NCI-H2227 (cell line): ENCODE measurements at regions not wholly inside any gene's neighbourhood (a gene's known extent, or its start where the extent isn't known, plus 50 kb on each side); places are given as distances from the start of the nearest gene placed in this dataset.

Experiments
- DNase-seq: peaks from one replicate; lab custom pipeline; 2025; ENCODE audit not compliant: unreplicated experiment; lab: John Stamatoyannopoulos, UW

DNA sequence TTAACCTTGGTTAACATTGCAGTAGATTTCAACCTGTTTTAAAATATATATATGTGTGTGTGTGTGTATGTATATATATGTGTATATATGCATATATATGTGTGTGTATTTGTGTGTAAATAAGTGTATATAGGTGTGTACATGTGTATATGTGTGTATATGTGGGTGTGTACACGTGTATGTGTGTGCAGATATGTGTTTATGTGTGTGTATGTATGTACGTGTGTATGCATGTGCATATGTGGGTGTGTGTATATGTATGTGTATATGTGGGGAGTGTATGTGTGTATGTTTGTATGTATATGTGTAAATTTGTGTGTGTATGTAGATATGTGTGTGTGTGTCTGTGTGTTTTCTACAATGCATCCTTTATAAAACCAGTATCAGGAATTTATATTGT lies 205.5 kb upstream of the FOXF1 start:
- no peak for DNase-seq

DNA sequence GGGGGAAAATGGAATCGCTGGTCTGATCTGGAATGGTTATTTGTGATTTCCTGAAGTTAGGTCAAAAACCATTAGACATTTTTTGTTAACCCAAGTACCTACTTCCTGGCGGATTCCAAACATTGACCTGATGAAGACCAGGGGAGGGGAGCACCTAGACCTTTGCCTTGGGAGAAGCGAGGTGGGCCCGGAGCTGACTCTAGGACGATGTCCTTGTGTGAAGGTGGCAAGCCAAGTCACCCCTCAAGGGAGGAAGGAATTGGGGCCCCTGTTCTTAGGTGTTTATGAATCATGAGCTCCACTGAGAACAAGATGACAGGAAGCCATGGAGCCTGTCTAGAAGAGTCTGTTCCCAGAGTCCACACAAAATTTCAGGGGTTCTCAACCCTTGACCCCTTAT lies 204.9 kb upstream of the FOXF1 start:
- no peak for DNase-seq

DNA sequence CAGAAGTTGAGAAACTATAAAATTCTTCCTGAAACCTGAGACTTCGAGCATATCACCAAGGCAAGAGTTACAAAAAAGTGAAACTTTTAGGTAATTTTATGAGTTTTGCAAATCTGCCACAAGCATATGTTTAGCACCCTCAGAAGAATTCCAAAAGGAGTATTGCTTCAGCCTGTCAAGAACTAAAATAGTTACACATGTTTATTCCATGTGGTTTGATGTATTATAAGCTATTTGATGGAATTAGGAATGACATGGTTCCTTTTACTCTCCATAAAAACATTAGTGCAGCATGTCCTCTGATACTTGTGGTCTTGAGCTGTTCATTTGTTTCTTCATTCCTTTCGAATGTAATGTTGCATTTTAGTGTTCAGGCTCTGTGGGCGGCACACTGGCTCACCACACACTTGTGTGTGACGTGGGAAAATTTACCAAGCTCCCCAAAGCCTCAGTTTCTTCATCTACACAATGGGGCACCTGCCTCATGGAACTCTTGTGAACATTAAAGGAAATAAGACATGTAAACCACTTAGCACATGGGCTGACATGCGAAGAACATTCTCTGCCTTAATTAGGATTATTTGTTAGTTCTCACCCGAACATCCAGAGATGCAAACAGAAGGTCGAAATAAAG lies 204.2 kb upstream of the FOXF1 start:
- no peak for DNase-seq

DNA sequence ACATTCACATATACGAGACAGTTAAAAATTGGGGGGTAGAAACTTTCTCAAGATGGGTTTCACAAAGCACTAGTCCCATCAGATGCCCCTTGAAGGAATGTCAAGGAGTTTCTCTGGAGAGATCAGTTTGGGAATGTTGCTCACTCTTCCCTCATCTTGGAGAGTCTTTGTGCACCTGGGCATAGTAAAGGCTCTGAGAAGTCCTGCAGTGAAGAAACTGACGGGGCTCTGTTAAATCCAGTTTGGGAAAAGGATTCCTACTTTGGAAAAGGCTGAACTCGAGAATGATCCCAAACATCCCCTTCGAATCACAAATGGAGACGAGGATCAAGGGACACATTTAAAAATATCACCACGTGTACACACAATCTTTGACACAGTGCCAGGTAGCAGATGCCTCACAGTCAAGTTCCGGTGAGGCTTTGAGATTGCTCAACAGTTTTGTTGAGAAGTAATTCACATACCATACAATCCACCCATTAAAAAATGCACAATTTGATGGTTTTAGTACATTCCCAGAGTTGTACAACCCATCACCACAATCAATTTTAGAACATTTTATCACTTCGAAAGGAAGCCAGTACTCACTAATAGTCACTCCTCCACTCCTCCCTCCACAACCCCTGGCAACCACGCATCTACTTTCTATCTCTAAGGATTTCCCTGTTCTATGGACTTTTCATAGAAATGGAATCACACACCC lies 203.4 kb upstream of the FOXF1 start:
- DNase-seq = no peak

DNA sequence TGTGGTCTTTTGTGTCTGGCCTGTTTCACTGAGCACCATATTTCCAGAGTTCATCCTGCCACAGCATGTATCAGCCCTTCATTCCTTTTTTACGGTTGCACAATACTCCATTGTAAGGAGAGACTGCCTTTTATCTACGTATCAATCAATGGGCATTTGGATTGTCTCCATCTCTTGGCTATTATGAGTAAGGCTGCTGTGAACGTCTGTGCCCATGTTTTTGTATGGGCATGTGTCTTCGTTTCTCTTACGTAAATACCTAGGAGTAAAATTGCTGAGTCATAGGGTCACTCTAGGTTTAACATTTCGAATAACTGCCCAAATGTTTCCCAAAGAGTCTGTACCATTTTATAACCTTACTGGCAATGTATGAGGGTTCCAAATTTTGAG lies 202.8 kb upstream of the FOXF1 start:
- no peak for DNase-seq

DNA sequence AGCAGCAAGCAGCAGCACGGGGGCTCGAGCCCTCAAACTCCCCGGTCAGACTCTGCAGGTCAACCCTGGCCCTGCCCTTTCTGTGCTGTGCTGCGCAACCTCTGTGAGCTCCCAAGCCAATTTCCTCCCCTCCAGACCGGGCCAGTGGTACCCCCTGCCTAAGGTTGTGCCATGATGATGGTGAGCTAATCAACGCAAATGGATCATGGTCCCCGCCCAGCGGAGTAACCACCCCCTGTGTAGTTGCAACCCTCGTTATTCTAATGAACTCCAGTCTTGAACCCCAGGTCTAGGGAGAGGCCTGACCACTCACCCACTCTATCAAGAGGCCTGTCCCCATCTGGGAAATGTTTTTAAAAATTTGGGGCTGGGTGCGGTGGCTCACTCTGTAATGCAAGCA lies 201.8 kb upstream of the FOXF1 start:
- DNase-seq = no peak

DNA sequence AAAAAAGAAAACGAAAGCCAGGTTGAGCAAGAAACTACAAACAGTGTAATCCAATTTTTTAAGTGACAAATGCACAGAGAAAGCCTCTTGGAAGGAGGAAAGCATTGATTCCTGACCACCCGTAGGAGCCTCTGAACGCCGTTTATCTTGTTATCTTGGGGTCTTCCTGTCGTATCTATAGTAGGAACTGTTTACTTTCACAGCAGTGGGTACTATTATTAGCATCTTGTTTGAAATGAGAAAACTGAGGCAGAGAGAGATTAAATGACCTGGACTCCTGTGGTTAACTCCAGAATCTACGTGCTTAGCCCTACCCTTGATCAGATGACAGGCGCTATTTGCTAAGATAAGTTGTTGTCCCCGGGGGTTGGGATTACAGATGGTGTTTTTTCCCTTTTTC lies 196.7 kb upstream of the FOXF1 start:
- no peak for DNase-seq

DNA sequence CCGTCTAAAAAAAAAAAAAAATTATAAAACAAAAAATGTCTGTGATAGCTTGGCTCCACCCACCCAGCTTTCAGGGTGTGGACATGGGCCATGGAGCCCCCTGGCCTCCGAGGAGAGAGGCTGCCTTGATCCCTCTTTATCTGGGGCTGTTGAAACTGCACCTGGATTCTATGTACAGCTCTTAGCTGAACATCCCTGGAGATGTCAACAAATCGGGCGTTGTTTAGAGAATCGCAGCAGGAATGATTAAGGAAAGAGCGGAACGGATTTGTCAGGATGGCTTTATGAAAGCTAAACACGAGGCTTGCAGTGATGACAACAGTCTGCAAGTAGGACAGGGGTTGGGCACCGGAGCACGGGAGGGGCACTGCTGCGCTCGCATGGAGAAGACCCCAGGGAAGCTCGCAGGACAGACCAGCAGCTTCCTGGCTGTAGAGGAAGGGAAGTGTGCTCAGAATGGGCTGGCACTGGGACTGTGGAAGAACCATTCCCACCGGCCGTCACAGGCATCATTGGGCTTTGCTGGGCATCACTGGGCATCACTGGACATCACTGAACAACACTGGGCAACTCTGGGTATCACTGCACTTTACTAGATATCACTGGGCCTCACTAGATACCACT lies 195.8 kb upstream of the FOXF1 start:
- DNase-seq = no peak

DNA sequence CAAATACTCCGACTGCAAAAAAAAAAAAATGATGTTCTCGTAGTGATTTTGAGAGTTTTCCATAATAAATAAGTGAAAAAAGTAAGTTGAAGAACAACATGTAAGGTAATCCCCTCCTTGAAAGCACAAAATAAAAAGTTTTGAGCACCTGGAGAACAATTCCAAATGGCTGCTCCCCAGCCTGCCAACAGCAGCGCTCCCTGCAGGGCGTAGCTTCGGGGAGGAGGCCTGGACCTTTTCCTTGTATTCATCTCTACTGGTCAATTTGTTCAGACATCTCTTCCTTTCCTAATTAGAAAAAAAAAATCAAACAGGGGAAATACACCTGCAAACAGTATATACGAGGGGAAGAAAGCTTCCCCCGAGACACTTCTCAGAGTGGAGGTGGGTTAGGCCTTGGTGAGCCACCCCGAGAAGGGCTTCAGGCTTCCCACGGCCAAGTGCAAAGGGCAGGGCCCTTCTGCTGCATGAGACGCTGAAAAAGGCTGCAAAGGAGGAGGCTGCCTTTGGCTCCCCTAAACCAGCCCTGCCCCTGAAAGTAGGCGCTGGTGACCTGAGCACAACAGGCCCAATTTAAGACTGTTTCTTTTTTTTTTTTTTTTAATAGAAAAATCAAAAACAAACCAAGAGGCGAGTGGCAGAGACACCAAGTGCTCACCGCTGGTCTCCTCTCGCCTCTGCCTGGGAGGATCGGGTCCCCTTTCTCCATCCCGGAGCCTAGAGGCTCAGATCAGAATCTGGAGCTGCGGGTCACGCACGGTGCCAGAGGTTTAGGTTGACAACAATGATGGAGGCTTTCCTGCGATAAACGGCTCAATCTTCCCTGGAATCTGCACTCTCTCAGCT lies 193.1 kb upstream of the FOXF1 start:
- no peak for DNase-seq

DNA sequence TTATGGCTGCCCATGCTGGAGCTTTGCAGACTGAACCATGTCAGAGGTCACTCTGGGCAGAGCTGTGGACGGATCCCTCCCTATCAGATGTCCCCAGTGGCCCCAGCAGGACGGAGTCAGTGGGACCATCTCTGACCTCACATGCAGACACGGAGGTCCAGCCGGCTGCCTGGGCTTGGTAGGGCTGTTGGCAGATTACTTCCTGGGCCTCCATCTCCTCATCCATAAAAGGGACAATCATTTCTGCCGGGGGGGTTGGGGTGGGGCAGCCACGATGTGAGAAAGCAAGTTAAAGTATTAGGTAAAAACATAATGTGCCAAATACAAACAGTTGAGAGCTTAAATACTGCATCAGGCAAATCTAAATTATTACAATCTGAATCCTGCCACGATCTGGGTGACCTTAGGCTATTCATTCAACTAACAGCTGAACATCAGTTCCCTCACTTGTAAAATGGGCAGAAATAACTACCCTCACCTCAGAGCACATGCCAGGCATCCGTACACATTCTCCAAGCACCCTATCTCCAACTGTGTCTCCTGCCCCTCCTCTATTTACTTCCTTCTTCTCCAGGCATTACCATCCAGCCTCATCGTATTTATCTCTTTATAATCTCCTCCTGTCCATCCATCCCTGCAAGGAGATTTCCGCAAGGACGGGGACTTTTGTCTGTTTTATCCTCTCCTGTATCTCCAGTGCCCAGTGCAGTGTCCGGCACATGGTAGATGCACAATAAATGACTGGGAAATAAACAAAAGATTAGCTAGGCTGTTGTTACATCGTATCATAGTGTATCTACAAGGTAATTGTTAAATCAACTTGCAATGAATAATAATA lies 192.3 kb upstream of the FOXF1 start:
- DNase-seq = no peak

DNA sequence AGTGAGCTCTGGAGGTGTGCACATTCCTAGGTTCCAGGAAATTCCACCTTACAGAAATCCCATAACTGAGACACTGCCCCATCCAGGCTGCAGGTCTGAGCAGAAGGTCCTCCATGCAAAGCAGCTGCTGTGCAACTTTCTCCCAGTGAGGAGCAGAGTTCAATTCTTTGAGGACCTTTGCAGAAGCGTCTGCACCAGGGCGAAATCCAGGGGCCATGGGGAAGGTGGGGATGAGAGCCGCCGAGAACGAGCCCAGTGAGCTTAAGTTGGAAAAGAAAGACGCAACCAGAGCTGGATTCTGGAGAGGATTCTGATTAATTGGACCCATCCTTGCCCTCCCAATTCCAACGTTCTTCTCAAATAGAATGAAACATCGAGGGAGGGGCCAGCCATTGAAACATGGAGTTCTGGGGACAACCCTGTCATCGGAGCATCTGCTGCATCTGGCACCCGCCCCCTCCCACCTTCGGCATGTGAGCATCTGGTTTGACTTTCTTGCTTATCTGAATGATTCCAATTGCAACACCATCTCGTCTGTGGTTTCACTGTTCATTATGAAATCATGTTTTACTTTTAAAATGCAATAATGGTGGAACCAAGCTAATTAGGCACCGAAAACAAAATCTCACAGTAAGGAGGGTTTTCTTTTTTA lies 190.6 kb upstream of the FOXF1 start:
- no peak for DNase-seq

DNA sequence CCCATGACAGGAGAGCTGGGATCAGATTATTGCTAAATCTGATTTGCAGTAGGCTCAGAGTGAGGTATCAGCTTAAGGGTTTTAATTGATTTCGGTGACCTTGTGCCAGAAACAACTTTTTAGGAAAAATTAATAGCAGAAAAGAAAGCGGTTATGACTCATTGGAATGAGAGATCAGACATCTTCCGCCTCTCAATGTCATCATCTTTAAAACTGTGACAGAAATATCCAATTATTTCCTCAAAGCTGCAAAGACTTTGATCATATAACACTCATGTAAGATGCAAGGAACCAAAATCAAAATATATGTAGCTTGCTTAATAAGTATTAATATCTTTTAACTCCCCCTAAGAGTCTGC lies 190.1 kb upstream of the FOXF1 start:
- no peak for DNase-seq

DNA sequence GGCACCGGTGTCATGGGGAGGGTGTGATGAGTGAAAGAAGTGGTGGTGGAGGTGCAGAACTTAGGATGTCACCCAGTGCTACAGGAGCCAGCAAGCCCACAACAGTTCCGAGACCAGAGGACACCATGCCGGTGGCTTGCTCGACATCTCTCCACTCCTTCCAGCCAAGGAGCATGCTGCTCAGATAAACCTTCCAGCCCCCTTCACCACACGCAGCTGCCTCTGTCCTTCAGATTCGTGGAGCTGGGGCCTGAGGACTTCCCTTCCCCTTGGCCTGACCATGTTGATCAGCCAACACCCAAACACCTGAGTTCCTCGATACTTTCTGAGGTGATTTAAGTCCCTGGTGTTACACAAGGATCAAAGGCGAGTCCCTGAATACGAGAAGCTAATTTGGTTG lies 188.8 kb upstream of the FOXF1 start:
- no peak for DNase-seq

DNA sequence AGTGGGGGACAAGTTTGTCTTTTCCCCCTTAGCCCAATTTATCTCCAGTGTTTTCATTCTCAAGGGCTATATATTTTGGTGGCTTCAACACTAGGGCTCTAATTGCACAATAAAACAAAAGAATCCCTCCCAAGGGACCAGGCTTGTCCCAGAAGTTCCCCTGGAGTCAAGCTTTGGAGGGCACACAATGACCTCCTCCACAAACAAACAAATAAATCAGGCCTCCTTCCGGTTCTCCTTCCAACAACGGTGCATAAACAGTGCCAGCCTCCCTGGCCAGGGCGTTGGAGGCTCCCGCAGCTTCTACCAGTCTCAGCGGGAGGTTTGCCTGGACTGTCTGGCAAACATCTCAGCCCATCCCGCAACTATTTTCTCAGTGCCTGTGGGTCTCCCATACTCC lies 188.0 kb upstream of the FOXF1 start:
- DNase-seq = no peak

DNA sequence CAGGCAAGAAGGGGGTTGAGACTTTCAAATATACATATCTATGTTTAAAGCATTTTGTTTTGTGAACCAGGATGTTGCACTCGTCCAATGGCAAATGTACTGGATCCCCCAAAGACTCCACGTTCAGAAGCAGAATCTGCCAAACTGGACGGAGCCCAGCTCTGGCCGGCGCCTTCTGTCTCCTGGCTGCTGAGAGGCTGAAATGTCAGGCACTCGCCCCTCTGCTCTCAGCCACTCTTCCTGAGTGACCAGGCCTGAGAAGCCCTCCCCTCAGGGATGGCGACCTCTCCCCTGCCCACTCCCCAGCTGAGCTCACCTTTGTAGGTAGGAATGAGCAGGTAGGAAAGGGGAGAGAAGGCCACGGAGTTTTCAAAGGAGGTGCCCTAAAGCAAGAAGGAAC lies 187.5 kb upstream of the FOXF1 start:
- DNase-seq = no peak

DNA sequence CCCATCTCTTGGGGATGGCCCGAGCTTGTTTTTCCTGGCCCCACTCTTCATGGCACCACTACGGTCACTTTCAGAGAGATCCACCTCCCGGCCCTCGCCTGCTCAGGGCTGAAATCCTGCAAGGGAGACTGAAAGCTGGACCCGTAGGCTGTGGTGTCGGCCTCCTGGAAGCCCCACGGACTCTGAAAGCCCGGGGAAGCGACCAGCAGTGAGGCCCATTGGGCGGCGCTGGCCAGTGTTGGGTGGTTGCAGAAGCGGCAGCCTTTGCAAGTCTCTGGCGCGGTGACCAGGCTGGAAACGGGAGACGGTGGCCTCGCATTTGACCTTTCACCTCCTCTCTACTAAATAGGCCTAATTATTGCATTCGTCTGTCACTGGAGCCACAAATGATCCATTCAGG lies 186.0 kb upstream of the FOXF1 start:
- no peak for DNase-seq

DNA sequence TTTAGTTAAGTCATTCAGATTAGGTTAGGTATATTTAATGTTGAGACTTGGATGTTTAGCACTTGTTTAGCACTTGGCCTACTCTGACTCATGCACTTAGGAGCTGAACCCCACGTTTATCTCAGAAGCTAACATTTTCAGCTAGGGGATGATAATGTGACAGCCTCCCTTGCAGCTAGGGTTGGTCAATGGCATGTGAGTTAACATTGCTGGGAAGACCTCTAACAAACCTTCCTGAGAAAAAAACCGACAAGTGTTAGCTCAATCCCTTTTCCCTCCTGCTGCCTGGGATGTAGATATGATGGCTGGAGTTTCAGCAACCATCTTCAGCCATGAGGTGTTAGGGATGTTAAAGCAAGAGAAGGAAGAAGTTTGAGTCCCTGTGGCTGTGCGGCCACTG lies 185.0 kb upstream of the FOXF1 start:
- no peak for DNase-seq

DNA sequence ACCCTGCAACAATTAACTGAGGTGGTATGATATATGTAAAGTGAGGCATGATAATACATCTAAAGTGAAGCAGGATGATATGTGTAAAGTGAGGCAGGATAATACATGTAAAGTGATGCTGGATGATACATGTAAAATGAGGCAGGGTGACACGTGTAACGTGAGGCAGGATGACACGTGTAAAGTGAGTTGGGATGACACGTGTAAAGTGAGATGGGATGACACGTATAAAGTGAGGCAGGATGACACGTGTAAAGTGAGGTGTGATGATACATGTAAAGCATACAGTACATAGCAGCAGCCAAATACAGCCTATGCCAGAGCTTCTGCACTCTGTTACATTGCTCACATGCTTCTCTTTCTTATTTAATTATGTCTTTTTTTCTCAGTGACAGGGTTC lies 184.4 kb upstream of the FOXF1 start:
- DNase-seq = no peak

DNA sequence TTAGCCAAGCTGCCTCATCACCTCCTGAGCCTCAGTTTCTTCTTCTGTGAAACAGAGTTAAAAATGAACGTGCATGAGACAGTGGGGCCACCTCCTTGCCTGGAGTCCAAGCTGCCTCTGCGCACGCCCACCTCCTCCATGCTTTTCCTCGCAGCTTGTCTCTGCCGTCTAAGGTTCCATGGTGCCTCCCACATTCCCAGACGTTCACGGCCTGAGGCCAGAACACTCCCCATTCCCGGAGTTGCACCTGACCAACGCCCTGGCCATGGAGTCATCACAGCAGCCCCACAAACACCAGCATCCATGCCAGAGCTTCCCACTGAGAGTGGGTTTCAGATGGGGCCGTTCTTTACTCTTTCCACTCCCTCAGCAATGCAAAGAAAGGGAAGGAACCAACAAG lies 183.0 kb upstream of the FOXF1 start:
- no peak for DNase-seq

DNA sequence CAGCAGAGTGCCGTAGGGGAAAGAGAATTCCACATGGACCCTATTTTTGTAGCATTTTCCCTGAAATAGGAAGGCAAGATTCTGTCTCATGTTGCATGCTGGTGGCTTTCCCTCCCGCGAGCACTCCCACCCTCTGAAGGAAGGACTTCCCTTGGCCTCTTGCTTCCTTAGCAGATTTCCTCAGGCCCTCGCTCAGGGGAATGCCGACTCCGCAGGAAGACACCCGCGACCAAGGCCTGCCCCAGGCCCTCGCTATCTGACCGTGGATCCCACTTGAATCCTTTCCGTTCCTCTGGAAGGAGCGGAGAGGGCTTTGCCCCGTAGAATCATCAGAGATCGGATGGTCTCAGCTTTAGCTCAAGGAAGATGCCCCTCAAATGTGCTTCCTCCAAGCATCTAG lies 179.4 kb upstream of the FOXF1 start:
- DNase-seq = no peak
